Panc1 (cell line): ENCODE measurements at regions not wholly inside any gene's neighbourhood (a gene's known extent, or its start where the extent isn't known, plus 50 kb on each side); places are given as distances from the start of the nearest gene placed in this dataset.

Source experiments
- ATAC-seq: fragments of 200-7000 bp; cut with Tn5 transposase; 2 replicates; pipeline ENCODE4 v1.9.1; 2020; ENCODE audit warnings: mild to moderate bottlenecking, moderate library complexity
- BruUV-seq: library from RNA; stranded (reverse); fragments of 400-500 nt; replicated peaks from 2 replicates; lab custom pipeline; 2021; lab: Mats Ljungman, UMichigan
- CTCF ChIA-PET: fragments of 300-600 bp; sonication (Branson Sonifier 250); formaldehyde crosslinking; loops from one replicate; lab custom pipeline; 2022; ENCODE audit warnings: antibody characterized with exemption; lab: Charles Lee
- POLR2A ChIA-PET: fragments of 300-600 bp; sonication (Branson Sonifier 250); formaldehyde crosslinking; loops from one replicate; lab custom pipeline; 2022; ENCODE audit warnings: antibody characterized with exemption; lab: Charles Lee
- DNase-seq: peaks from one replicate; pipeline ENCODE4 v3.0.0-alpha.2; 2010; ENCODE audit warnings: low read depth, low spot score
- H3K27ac ChIP-seq: 2 replicates; pipeline ENCODE4 v1.5.1; 2011; ENCODE audit warnings: mild to moderate bottlenecking, low read length, inconsistent platforms
- H3K27me3 ChIP-seq: fragments of 200-500 bp; sonication (Bioruptor generic); 2 replicates; pipeline ENCODE4 v1.6.0; 2014; ENCODE audit warnings: low read length, inconsistent platforms; ENCODE audit not compliant: control insufficient read depth, insufficient read depth
- H3K36me3 ChIP-seq: fragments of 200-500 bp; sonication (Bioruptor generic); 2 replicates; pipeline ENCODE4 v1.5.1; 2014; ENCODE audit warnings: inconsistent platforms, mild to moderate bottlenecking, low read length, moderate library complexity; ENCODE audit not compliant: control insufficient read depth, insufficient read depth
- H3K4me1 ChIP-seq: 2 replicates; pipeline ENCODE4 v1.5.1; 2011; ENCODE audit warnings: inconsistent platforms, mild to moderate bottlenecking, low read length, moderate library complexity; ENCODE audit not compliant: control insufficient read depth, insufficient read depth
- H3K4me3 ChIP-seq, 2 experiments: 2 replicates each; pipeline ENCODE4 v1.5.1; 2011 to 2012; ENCODE audit warnings: low read depth in 2 of 2, low read length in 2 of 2, mild to moderate bottlenecking in 2 of 2, inconsistent platforms in 1 of 2, moderate library complexity in 1 of 2
- H3K9me3 ChIP-seq: fragments of 200-500 bp; sonication (Bioruptor generic); 2 replicates; pipeline ENCODE4 v1.5.1; 2014; ENCODE audit warnings: low read depth, mild to moderate bottlenecking, inconsistent platforms, low read length, moderate library complexity; ENCODE audit not compliant: control insufficient read depth, insufficient read depth
- POLR2AphosphoS5 ChIP-seq: IDR thresholded peaks from 2 replicates; pipeline ENCODE4 v1.6.1; 2012; ENCODE audit warnings: mild to moderate bottlenecking, low read depth, low read length, moderate library complexity
- SIN3A ChIP-seq: IDR thresholded peaks from 2 replicates; pipeline ENCODE4 v1.6.1; 2012; ENCODE audit warnings: low read depth, mild to moderate bottlenecking, low read length, moderate library complexity, borderline replicate concordance; ENCODE audit not compliant: insufficient read depth
- TCF7L2 ChIP-seq: IDR thresholded peaks from 2 replicates; pipeline ENCODE4 v1.6.1; 2011; ENCODE audit warnings: mild to moderate bottlenecking, low read depth, low read length, inconsistent platforms
- in situ Hi-C: cut with HindIII; loops from 2 replicates; pipeline ENCODE4 v1.10.0; 2016; ENCODE audit warnings: low sequenced_read_pairs, low pct_unique_long_range_greater_than_20kb
- intact Hi-C: fragments of 100-400 bp; cut with micrococcal nuclease; formaldehyde crosslinking; loops from one replicate; pipeline ENCODE4 v1.10.0; 2022; ENCODE audit not compliant: unreplicated experiment
- TF ChIP-seq, protein P1 (sequence below): fragments of 450-650 bp; IDR thresholded peaks from 2 replicates; pipeline ENCODE4 v1.5.1; 2017; ENCODE audit warnings: mild to moderate bottlenecking
- TF ChIP-seq, protein P2 (sequence below), 2 experiments: IDR thresholded peaks; 2 replicates each; pipeline ENCODE4 v1.6.1; 2011 to 2012; ENCODE audit warnings: low read depth in 2 of 2, control low read depth in 1 of 2, low read length in 1 of 2, mild to moderate bottlenecking in 1 of 2, moderate library complexity in 1 of 2; ENCODE audit not compliant: insufficient read depth in 1 of 2

GRCh38 chr9:86648828-86649170 is 294.6 kb upstream of the TUT7 start:
- CTCF ChIA-PET = no interaction called here

DNA sequence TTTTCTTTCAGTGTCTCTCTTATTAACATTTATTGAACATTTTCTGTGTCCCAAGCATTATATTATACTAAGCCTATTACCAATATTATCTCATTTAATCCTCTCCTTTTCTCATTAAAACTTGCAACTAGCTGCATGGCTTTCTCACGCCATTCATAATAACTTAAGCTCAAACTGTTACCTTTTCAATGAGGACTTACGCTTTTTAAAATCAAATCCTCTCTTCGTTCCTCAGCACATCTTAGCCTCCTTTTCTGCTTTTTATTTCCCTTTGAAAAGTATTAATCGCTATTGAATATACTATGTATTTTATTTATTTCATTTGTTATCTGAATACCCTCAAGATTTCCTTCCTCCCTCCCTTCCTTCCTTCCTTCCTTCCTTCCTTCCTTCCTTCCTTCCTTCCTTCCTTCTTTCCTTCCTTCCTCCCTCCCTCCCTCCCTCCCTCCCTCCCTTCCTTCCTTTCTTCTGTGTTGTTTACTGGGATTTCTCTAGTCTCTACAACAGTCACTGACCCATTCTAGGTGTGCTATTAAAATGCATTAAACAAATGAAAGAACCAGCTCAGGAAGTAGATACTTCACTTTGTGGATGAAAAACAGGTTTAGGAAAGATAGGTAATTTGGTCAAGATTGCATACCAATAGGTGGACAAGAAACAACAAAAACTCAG is 294.1 kb upstream of the TUT7 start:
- no peaks in the 10 kb centered on the region for H3K4me1 ChIP-seq
- no peaks in the 10 kb centered on the region for H3K9me3 ChIP-seq
- H3K27me3 ChIP-seq = no peaks in the 10 kb centered on the region
- no TSS peak for BruUV-seq
- no peak overlapping the region for H3K27ac ChIP-seq
- in situ Hi-C loops = no loop called here
- TF ChIP-seq TCF7L2 = no peak
- TF ChIP-seq, protein P1, sequence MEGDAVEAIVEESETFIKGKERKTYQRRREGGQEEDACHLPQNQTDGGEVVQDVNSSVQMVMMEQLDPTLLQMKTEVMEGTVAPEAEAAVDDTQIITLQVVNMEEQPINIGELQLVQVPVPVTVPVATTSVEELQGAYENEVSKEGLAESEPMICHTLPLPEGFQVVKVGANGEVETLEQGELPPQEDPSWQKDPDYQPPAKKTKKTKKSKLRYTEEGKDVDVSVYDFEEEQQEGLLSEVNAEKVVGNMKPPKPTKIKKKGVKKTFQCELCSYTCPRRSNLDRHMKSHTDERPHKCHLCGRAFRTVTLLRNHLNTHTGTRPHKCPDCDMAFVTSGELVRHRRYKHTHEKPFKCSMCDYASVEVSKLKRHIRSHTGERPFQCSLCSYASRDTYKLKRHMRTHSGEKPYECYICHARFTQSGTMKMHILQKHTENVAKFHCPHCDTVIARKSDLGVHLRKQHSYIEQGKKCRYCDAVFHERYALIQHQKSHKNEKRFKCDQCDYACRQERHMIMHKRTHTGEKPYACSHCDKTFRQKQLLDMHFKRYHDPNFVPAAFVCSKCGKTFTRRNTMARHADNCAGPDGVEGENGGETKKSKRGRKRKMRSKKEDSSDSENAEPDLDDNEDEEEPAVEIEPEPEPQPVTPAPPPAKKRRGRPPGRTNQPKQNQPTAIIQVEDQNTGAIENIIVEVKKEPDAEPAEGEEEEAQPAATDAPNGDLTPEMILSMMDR = no peak
- TF ChIP-seq, protein P2, sequence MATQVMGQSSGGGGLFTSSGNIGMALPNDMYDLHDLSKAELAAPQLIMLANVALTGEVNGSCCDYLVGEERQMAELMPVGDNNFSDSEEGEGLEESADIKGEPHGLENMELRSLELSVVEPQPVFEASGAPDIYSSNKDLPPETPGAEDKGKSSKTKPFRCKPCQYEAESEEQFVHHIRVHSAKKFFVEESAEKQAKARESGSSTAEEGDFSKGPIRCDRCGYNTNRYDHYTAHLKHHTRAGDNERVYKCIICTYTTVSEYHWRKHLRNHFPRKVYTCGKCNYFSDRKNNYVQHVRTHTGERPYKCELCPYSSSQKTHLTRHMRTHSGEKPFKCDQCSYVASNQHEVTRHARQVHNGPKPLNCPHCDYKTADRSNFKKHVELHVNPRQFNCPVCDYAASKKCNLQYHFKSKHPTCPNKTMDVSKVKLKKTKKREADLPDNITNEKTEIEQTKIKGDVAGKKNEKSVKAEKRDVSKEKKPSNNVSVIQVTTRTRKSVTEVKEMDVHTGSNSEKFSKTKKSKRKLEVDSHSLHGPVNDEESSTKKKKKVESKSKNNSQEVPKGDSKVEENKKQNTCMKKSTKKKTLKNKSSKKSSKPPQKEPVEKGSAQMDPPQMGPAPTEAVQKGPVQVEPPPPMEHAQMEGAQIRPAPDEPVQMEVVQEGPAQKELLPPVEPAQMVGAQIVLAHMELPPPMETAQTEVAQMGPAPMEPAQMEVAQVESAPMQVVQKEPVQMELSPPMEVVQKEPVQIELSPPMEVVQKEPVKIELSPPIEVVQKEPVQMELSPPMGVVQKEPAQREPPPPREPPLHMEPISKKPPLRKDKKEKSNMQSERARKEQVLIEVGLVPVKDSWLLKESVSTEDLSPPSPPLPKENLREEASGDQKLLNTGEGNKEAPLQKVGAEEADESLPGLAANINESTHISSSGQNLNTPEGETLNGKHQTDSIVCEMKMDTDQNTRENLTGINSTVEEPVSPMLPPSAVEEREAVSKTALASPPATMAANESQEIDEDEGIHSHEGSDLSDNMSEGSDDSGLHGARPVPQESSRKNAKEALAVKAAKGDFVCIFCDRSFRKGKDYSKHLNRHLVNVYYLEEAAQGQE (IDR thresholded peaks at IDR 0.05; ENCODE audit: insufficient read depth in 1 of 2, low read depth in 2 of 2, low read length in 1 of 2) = no peak
- no peak for TF ChIP-seq SIN3A
- TF ChIP-seq POLR2AphosphoS5 = no peak
- ATAC-seq (no peak), DNase-seq (no peak)
- no peaks in the 10 kb centered on the region for H3K36me3 ChIP-seq
- POLR2A ChIA-PET = interaction anchor here (0.6 kb wide), 1 partner anchor 30 kb away, joined by 3 read pairs; no protein-coding TSS in a partner anchor
- intact Hi-C loops = no loop called here
- CTCF ChIA-PET = no interaction called here
- H3K4me3 ChIP-seq = no peak overlapping the region

More at GRCh38 chr9:86648828-86649170, 294.6 kb upstream of the TUT7 start:
- POLR2A ChIA-PET = no interaction called here
- TF ChIP-seq, protein P1 = no peak
- TF ChIP-seq POLR2AphosphoS5 = no peak
- no peak for TF ChIP-seq SIN3A
- TF ChIP-seq, protein P2 (IDR thresholded peaks at IDR 0.05; ENCODE audit: insufficient read depth in 1 of 2, low read depth in 2 of 2, low read length in 1 of 2) = no peak
- TF ChIP-seq TCF7L2 = no peak
- Histone ChIP-seq H3K4me1 (no peaks in the 10 kb centered on the region), H3K4me3 (no peak overlapping the region), H3K36me3 (no peaks in the 10 kb centered on the region), H3K9me3 (no peaks in the 10 kb centered on the region), H3K27ac (no peak overlapping the region), H3K27me3 (no peaks in the 10 kb centered on the region)
- DNase-seq (no peak), ATAC-seq (no peak)
- BruUV-seq = no TSS peak
- in situ Hi-C loops = no loop called here
- intact Hi-C loops = no loop called here
